ENCODE measurements at regions not wholly inside any gene's neighbourhood (a gene's known extent, or its start where the extent isn't known, plus 50 kb on each side); places are given as distances from the start of the nearest gene placed in this dataset.

DNA sequence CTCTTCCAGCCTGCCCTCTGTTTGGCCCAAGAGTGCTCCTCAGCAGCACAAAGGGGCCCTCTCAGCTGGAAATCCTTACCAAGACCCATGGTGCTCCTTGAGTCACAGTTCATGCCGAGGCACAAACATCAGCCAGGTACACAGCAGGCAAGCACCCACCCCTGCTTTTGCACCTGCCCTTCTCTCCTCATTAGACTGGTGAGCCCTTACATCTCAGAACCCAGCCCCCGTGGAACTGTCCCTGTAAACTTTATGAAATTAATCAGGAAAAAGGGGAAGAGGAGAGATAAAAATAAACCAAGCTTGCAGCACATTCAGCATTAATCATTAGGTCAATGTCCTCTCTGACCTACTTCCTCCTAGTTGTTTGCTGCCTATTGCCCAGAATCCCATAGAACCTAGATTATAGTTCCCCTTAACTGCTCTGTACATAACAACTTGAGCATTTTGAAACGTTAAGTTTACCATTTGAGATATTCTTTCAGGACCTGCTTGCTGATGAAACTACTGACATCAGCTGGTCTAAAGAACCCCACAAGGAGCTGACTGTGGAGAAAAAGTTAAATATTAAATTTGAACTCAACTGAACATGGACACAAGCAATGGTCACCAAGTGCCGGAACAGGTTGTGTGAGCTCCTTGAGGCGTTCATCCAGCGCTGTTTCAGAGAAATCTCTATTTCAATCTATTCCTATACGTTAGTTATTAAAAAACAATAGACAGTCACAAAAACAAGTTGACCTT, 738.4 kb downstream of the MATN1 start:
- TF ChIP-seq CTCF (optimal IDR thresholded peaks at IDR 0.05 in 1 of 3, IDR thresholded peaks at IDR 0.05 in 1 of 3, conservative IDR thresholded peaks at IDR 0.05 in 1 of 3; ENCODE audit: extremely low read depth in 1 of 3, insufficient read depth in 2 of 3, low read length in 3 of 3) (no peak), EZH2 (IDR thresholded peaks at IDR 0.05; ENCODE audit: low read length) (no peak)

All from keratinocyte (primary cell).